ENCODE measurements at regions not wholly inside any gene's neighbourhood (a gene's known extent, or its start where the extent isn't known, plus 50 kb on each side); places are given as distances from the start of the nearest gene placed in this dataset.

- no peak overlapping the region for H3K4me3 ChIP-seq (ENCODE audit: control insufficient read depth, low read depth, low read length)
- DNase-seq (ENCODE audit: low read depth), result no peak
- TF ChIP-seq, protein P1, sequence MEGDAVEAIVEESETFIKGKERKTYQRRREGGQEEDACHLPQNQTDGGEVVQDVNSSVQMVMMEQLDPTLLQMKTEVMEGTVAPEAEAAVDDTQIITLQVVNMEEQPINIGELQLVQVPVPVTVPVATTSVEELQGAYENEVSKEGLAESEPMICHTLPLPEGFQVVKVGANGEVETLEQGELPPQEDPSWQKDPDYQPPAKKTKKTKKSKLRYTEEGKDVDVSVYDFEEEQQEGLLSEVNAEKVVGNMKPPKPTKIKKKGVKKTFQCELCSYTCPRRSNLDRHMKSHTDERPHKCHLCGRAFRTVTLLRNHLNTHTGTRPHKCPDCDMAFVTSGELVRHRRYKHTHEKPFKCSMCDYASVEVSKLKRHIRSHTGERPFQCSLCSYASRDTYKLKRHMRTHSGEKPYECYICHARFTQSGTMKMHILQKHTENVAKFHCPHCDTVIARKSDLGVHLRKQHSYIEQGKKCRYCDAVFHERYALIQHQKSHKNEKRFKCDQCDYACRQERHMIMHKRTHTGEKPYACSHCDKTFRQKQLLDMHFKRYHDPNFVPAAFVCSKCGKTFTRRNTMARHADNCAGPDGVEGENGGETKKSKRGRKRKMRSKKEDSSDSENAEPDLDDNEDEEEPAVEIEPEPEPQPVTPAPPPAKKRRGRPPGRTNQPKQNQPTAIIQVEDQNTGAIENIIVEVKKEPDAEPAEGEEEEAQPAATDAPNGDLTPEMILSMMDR (conservative IDR thresholded peaks at IDR 0.05; ENCODE audit: control insufficient read depth, insufficient read depth, low read depth, low read length), result no peak
Measured at GRCh38 chr2:120622159-120622869, 113.4 kb upstream of the GLI2 start.

DNA sequence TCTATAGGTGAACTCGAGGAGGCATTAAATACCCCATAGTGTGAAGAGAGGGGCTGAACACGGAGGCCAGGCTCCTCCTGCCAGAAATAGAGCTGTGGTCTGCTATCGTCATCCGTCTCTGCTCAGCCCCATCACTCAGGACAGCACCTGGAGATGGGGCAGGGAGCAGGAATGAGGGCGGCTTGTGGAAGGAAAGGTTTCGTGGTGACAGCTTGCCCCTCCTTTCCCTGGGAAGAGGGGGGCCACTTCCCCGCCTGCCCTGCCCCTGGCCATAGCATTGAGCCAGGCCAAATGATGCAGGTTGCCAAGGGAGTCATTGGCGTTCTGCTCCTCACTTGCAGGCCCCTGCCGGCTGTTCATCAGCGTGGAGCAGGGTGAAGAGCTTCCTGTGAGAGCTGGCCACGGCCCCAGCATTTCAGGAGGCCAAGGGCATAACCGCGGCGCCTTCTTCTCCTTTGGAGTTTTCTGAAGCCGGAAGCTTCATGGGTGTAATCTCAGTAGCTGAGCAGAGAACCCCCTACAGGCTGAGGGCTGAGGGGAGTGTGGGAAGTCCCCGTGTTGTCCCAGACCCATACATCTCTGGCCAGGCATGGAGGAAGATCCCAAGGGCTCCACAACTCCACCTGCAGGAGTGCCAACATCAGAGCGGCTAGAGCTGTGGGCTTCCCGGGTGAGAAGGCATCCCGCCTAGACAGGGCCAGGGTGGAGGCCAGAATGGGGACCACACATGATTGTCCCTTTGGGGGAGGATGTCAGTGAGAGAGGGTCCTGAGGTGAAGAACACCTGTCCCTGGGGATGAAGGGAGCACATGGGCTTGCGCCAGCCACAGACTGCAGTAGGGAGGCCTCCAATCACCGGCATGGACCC, 112.5 kb upstream of the GLI2 start:
- H3K4me3 ChIP-seq (ENCODE audit: control insufficient read depth, low read depth, low read length), result no peak overlapping the region
- DNase-seq (ENCODE audit: low read depth), result no peak
- TF ChIP-seq, protein P1 (conservative IDR thresholded peaks at IDR 0.05; ENCODE audit: control insufficient read depth, insufficient read depth, low read depth, low read length), result no peak

DNA sequence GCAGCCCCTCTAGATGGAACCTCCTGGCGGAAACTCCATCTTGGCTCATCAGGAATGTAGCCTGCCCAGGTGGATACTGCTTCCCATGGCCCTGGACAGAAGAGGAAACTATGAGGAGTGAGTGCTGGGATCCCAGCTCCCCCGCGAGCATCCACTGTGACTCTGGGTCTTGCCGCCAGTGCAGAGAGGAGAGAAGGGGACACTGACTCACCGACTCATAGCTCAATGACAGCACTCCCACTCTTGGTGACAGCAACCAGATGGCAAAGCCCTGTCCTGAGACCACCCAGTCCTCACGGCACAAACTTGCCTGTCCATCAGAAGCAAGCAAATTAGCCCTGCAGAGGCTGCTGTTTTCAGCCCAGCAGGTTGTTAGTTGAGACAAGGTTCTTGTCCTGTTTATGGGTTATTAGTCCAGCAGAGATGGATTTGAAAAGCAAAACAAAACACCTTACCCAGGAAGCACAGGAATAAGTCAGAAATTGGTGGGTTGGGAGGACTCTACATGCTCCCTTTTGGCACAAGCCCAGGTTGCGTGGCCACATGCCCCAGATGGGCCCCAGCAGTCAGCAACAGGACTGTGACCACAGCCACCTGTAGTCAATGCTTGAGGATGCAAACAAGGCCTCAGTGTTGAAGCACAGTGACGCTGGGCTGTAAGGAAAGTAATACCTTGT, 111.5 kb upstream of the GLI2 start:
- TF ChIP-seq, protein P1 (conservative IDR thresholded peaks at IDR 0.05; ENCODE audit: control insufficient read depth, insufficient read depth, low read depth, low read length), result no peak
- no peak for DNase-seq (ENCODE audit: low read depth)
- no peak overlapping the region for H3K4me3 ChIP-seq (ENCODE audit: control insufficient read depth, low read depth, low read length)

GRCh38 chr2:120624738-120625446, 110.8 kb upstream of the GLI2 start:
- DNase-seq (ENCODE audit: low read depth), result no peak
- TF ChIP-seq, protein P1 (conservative IDR thresholded peaks at IDR 0.05; ENCODE audit: control insufficient read depth, insufficient read depth, low read depth, low read length), result no peak
- H3K4me3 ChIP-seq (ENCODE audit: control insufficient read depth, low read depth, low read length), result no peak overlapping the region

GRCh38 chr2:120625865-120626560, 109.7 kb upstream of the GLI2 start:
- TF ChIP-seq, protein P1 (conservative IDR thresholded peaks at IDR 0.05; ENCODE audit: control insufficient read depth, insufficient read depth, low read depth, low read length), result no peak
- DNase-seq (ENCODE audit: low read depth), result no peak
- H3K4me3 ChIP-seq (ENCODE audit: control insufficient read depth, low read depth, low read length), result no peak overlapping the region

DNA sequence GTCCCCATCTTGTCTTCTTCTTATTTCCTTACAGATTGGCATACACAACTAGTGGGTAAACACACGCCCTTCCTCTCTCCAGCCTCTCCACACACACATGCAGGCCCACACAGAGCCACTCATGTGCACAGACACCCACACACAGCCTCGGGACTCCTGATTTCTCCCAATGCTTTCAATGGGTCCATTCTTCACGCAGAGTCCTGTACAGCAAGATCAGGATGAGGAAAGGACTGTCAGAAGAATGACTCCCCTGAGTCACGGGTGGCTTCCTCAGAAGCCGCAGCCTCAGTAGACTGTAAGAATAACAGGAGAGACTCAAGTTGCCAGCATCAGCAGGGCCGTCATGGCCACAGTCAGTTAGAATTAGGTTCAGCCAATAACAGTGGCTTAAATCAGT, 109.1 kb upstream of the GLI2 start:
- no peak for DNase-seq (ENCODE audit: low read depth)
- no peak overlapping the region for H3K4me3 ChIP-seq (ENCODE audit: control insufficient read depth, low read depth, low read length)
- TF ChIP-seq, protein P1 (conservative IDR thresholded peaks at IDR 0.05; ENCODE audit: control insufficient read depth, insufficient read depth, low read depth, low read length), result no peak
